NB4 (cell line): ENCODE measurements at regions not wholly inside any gene's neighbourhood (a gene's known extent, or its start where the extent isn't known, plus 50 kb on each side); places are given as distances from the start of the nearest gene placed in this dataset.

ENCODE experiments used
- MYC ChIP-seq: IDR thresholded peaks from 2 replicates; pipeline ENCODE4 v1.6.1; 2011; ENCODE audit warnings: low read depth, low read length
- POLR2A ChIP-seq: IDR thresholded peaks from 2 replicates; pipeline ENCODE4 v1.6.1; 2011; ENCODE audit warnings: mild to moderate bottlenecking; ENCODE audit not compliant: insufficient read length; ENCODE audit errors: extremely low read depth
- TF ChIP-seq, protein P1 (sequence below): IDR thresholded peaks from one replicate; pipeline ENCODE4 v1.5.1; 2012; ENCODE audit warnings: low read depth, low read length

DNA sequence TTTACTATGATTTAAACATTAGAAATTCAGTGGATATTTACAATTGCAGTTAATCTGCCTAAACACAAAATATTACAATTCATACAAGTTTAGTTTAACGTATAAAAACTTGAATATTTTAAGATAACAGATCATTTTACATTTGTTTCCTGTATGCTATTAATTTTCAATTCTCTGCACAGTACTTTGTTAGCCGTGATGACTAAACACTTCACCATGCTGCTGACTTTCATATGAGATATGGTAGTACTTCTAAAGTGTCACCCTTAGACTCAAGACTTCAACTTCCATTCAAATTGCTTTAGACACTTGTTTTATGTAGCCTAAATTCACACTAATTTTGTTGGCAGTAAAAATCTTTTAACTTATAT, 1646.4 kb upstream of the ADGRL3 start:
- TF ChIP-seq POLR2A (no peak), MYC (no peak)
- TF ChIP-seq, protein P1, sequence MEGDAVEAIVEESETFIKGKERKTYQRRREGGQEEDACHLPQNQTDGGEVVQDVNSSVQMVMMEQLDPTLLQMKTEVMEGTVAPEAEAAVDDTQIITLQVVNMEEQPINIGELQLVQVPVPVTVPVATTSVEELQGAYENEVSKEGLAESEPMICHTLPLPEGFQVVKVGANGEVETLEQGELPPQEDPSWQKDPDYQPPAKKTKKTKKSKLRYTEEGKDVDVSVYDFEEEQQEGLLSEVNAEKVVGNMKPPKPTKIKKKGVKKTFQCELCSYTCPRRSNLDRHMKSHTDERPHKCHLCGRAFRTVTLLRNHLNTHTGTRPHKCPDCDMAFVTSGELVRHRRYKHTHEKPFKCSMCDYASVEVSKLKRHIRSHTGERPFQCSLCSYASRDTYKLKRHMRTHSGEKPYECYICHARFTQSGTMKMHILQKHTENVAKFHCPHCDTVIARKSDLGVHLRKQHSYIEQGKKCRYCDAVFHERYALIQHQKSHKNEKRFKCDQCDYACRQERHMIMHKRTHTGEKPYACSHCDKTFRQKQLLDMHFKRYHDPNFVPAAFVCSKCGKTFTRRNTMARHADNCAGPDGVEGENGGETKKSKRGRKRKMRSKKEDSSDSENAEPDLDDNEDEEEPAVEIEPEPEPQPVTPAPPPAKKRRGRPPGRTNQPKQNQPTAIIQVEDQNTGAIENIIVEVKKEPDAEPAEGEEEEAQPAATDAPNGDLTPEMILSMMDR = no peak
